HUES48 (cell line): ENCODE measurements at regions not wholly inside any gene's neighbourhood (a gene's known extent, or its start where the extent isn't known, plus 50 kb on each side); places are given as distances from the start of the nearest gene placed in this dataset.

Experiments used
- H3K27ac ChIP-seq: one replicate; pipeline ENCODE4 v1.7.0; 2013; ENCODE audit warnings: low read depth, low read length, inconsistent platforms
- H3K27me3 ChIP-seq: 2 replicates; pipeline ENCODE4 v1.6.1; 2013; ENCODE audit warnings: mild to moderate bottlenecking, low read length; ENCODE audit not compliant: control insufficient read depth, insufficient read depth
- H3K36me3 ChIP-seq: 2 replicates; pipeline ENCODE4 v1.6.1; 2013; ENCODE audit warnings: low read length; ENCODE audit not compliant: control insufficient read depth, insufficient read depth
- H3K4me1 ChIP-seq: 2 replicates; pipeline ENCODE4 v1.6.1; 2013; ENCODE audit warnings: mild to moderate bottlenecking, low read length; ENCODE audit not compliant: control insufficient read depth, insufficient read depth
- H3K4me3 ChIP-seq: 2 replicates; pipeline ENCODE4 v1.5.1; 2013; ENCODE audit warnings: mild to moderate bottlenecking, low read depth, low read length
- H3K9ac ChIP-seq: 2 replicates; pipeline ENCODE4 v1.6.1; 2013; ENCODE audit warnings: mild to moderate bottlenecking, low read depth, low read length, moderate library complexity
- H3K9me3 ChIP-seq: 2 replicates; pipeline ENCODE4 v1.6.1; 2013; ENCODE audit warnings: low read length; ENCODE audit not compliant: control insufficient read depth, insufficient read depth

- Histone ChIP-seq H3K9ac (no peak overlapping the region), H3K36me3 (no peaks in the 10 kb centered on the region), H3K4me3 (no peak overlapping the region), H3K27ac (no peak overlapping the region), H3K9me3 (peaks cover 12% of the 10 kb centered on the region), H3K27me3 (no peaks in the 10 kb centered on the region), H3K4me1 (0 out of 2 replicates have a peak, but pooled peaks cover 6% of the 10 kb centered on the region)
Observed at GRCh38 chr5:107088907-107089306, 581.8 kb downstream of the EFNA5 start.

GRCh38 chr5:107085572-107085971 lies 585.2 kb downstream of the EFNA5 start:
- Histone ChIP-seq H3K9me3 (no peaks in the 10 kb centered on the region), H3K4me1 (0 out of 2 replicates have a peak, but pooled peaks cover 3% of the 10 kb centered on the region), H3K4me3 (no peak overlapping the region), H3K27me3 (no peaks in the 10 kb centered on the region), H3K27ac (no peak overlapping the region), H3K36me3 (no peaks in the 10 kb centered on the region), H3K9ac (no peak overlapping the region)

GRCh38 chr5:107074996-107075395 lies 595.7 kb downstream of the EFNA5 start:
- Histone ChIP-seq H3K36me3 (no peaks in the 10 kb centered on the region), H3K9me3 (no peaks in the 10 kb centered on the region), H3K4me1 (no peaks in the 10 kb centered on the region), H3K27me3 (no peaks in the 10 kb centered on the region), H3K4me3 (no peak overlapping the region), H3K9ac (no peak overlapping the region), H3K27ac (no peak overlapping the region)

GRCh38 chr5:107072967-107073366 lies 597.8 kb downstream of the EFNA5 start:
- H3K27me3 ChIP-seq, result no peaks in the 10 kb centered on the region
- H3K9ac ChIP-seq, result no peak overlapping the region
- H3K4me1 ChIP-seq, result peaks cover 18% of the 10 kb centered on the region
- no peaks in the 10 kb centered on the region for H3K9me3 ChIP-seq
- H3K4me3 ChIP-seq, result no peak overlapping the region
- no peak overlapping the region for H3K27ac ChIP-seq
- no peaks in the 10 kb centered on the region for H3K36me3 ChIP-seq

- H3K4me3 ChIP-seq, result no peak overlapping the region
- H3K27me3 ChIP-seq, result no peaks in the 10 kb centered on the region
- H3K36me3 ChIP-seq, result no peaks in the 10 kb centered on the region
- no peaks in the 10 kb centered on the region for H3K9me3 ChIP-seq
- H3K27ac ChIP-seq, result no peak overlapping the region
- peaks cover 23% of the 10 kb centered on the region for H3K4me1 ChIP-seq
- H3K9ac ChIP-seq, result no peak overlapping the region
Observed at GRCh38 chr5:107072440-107072839, 598.3 kb downstream of the EFNA5 start.

- Histone ChIP-seq H3K9me3 (no peaks in the 10 kb centered on the region), H3K4me3 (no peak overlapping the region)
Observed at GRCh38 chr5:107068782-107069181, 602.0 kb downstream of the EFNA5 start.

GRCh38 chr5:107067395-107067794 lies 603.3 kb downstream of the EFNA5 start:
- Histone ChIP-seq H3K36me3 (no peaks in the 10 kb centered on the region), H3K27me3 (no peaks in the 10 kb centered on the region), H3K9ac (no peak overlapping the region), H3K27ac (no peak overlapping the region), H3K9me3 (no peaks in the 10 kb centered on the region), H3K4me1 (peaks cover 34% of the 10 kb centered on the region), H3K4me3 (no peak overlapping the region)

More at GRCh38 chr5:107068782-107069181, 602.0 kb downstream of the EFNA5 start:
- no peaks in the 10 kb centered on the region for H3K36me3 ChIP-seq
- no peak overlapping the region for H3K9ac ChIP-seq
- H3K4me1 ChIP-seq, result peaks cover 34% of the 10 kb centered on the region
- peak overlapping the region; percentile 44 for H3K27ac ChIP-seq
- H3K27me3 ChIP-seq, result no peaks in the 10 kb centered on the region

- no peaks in the 10 kb centered on the region for H3K36me3 ChIP-seq
- H3K27ac ChIP-seq, result no peak overlapping the region
- no peak overlapping the region for H3K4me3 ChIP-seq
- no peak overlapping the region for H3K9ac ChIP-seq
- H3K9me3 ChIP-seq, result no peaks in the 10 kb centered on the region
- H3K27me3 ChIP-seq, result no peaks in the 10 kb centered on the region
- peaks cover 26% of the 10 kb centered on the region for H3K4me1 ChIP-seq
Observed at GRCh38 chr5:107063511-107063910, 607.2 kb downstream of the EFNA5 start.

GRCh38 chr5:107058803-107059202 lies 611.9 kb downstream of the EFNA5 start:
- Histone ChIP-seq H3K36me3 (no peaks in the 10 kb centered on the region), H3K9ac (no peak overlapping the region), H3K27ac (no peak overlapping the region), H3K4me3 (no peak overlapping the region), H3K27me3 (no peaks in the 10 kb centered on the region), H3K4me1 (peaks cover 5% of the 10 kb centered on the region; the same call in 1 of the 2 replicates), H3K9me3 (no peaks in the 10 kb centered on the region)

- Histone ChIP-seq H3K36me3 (no peaks in the 10 kb centered on the region), H3K4me1 (peaks cover 5% of the 10 kb centered on the region; the same call in 1 of the 2 replicates), H3K27me3 (no peaks in the 10 kb centered on the region), H3K9me3 (no peaks in the 10 kb centered on the region), H3K27ac (no peak overlapping the region), H3K9ac (no peak overlapping the region), H3K4me3 (no peak overlapping the region)
Observed at GRCh38 chr5:107058235-107058634, 612.5 kb downstream of the EFNA5 start.

- H3K9me3 ChIP-seq, result no peaks in the 10 kb centered on the region
Observed at GRCh38 chr5:107056278-107056677, 614.5 kb downstream of the EFNA5 start.

GRCh38 chr5:107047048-107047447 lies 623.7 kb downstream of the EFNA5 start:
- no peaks in the 10 kb centered on the region for H3K4me1 ChIP-seq
- no peak overlapping the region for H3K9ac ChIP-seq
- no peak overlapping the region for H3K27ac ChIP-seq
- H3K4me3 ChIP-seq, result no peak overlapping the region
- H3K36me3 ChIP-seq, result no peaks in the 10 kb centered on the region
- no peaks in the 10 kb centered on the region for H3K9me3 ChIP-seq
- no peaks in the 10 kb centered on the region for H3K27me3 ChIP-seq

More at GRCh38 chr5:107056278-107056677, 614.5 kb downstream of the EFNA5 start:
- H3K4me3 ChIP-seq, result no peak overlapping the region
- H3K27ac ChIP-seq, result no peak overlapping the region
- no peaks in the 10 kb centered on the region for H3K36me3 ChIP-seq
- no peak overlapping the region for H3K9ac ChIP-seq
- H3K27me3 ChIP-seq, result no peaks in the 10 kb centered on the region
- H3K4me1 ChIP-seq, result peaks cover 5% of the 10 kb centered on the region; the same call in 1 of the 2 replicates
